NCI-H526 (cell line): ENCODE measurements at regions not wholly inside any gene's neighbourhood (a gene's known extent, or its start where the extent isn't known, plus 50 kb on each side); places are given as distances from the start of the nearest gene placed in this dataset.
A peak's percentile ranks its signal among the peaks of the same experiment; 100 is the strongest.
"Not testable (repeated sequence)": the region's sequence is repeated elsewhere in the genome, so short reads cannot be mapped to it uniquely, and the experiment has no call there.

ENCODE experiments used
- DNase-seq, 2 experiments: peaks; one replicate each; lab custom pipeline; 2025; lab: John Stamatoyannopoulos, UW

GRCh38 chr7:13198727-13199126 is 511.3 kb downstream of the ARL4A start:
- DNase-seq: no peak

GRCh38 chr7:13201628-13202027 is 514.2 kb downstream of the ARL4A start:
- DNase-seq: no peak

GRCh38 chr7:13217768-13218167 is 530.3 kb downstream of the ARL4A start:
- DNase-seq: no peak

GRCh38 chr7:13225068-13225467 is 537.6 kb downstream of the ARL4A start:
- DNase-seq: no peak

GRCh38 chr7:13226385-13226784 is 539.0 kb downstream of the ARL4A start:
- no peak for DNase-seq

GRCh38 chr7:13231216-13231615 is 543.8 kb downstream of the ARL4A start:
- no peak for DNase-seq

- no peak for DNase-seq
These were observed 548.0 kb downstream of the ARL4A start for GRCh38 chr7:13235436-13235835.

- no peak for DNase-seq
These were observed 548.6 kb downstream of the ARL4A start for GRCh38 chr7:13236026-13236425.

- DNase-seq: no peak
These were observed 552.9 kb downstream of the ARL4A start for GRCh38 chr7:13240349-13240748.

GRCh38 chr7:13241416-13241815 is 554.0 kb downstream of the ARL4A start:
- DNase-seq: no peak

GRCh38 chr7:13257661-13258060 is 570.2 kb downstream of the ARL4A start:
- no peak for DNase-seq

- DNase-seq: no peak
These were observed 571.0 kb downstream of the ARL4A start for GRCh38 chr7:13258386-13258785.

GRCh38 chr7:13259930-13260329 is 572.5 kb downstream of the ARL4A start:
- DNase-seq: no peak

- DNase-seq: peak; percentile 14 to 20
These were observed 575.6 kb downstream of the ARL4A start for GRCh38 chr7:13262929-13263530.

- DNase-seq: no peak
These were observed 577.8 kb downstream of the ARL4A start for GRCh38 chr7:13265271-13265670.

- DNase-seq: not testable (repeated sequence)
These were observed 586.8 kb downstream of the ARL4A start for GRCh38 chr7:13274205-13274604.

GRCh38 chr7:13276977-13277376 is 589.5 kb downstream of the ARL4A start:
- DNase-seq: no peak

- DNase-seq: no peak
These were observed 590.6 kb downstream of the ARL4A start for GRCh38 chr7:13278020-13278419.

GRCh38 chr7:13279854-13280435 is 592.5 kb downstream of the ARL4A start:
- DNase-seq: peak in 1 of 2 experiments; percentile 42

- DNase-seq: no peak
These were observed 595.0 kb downstream of the ARL4A start for GRCh38 chr7:13282377-13282980.

- DNase-seq: no peak
These were observed 599.5 kb downstream of the ARL4A start for GRCh38 chr7:13286916-13287315.

GRCh38 chr7:13288516-13288915 is 601.1 kb downstream of the ARL4A start:
- no peak for DNase-seq

GRCh38 chr7:13290975-13291374 is 603.5 kb downstream of the ARL4A start:
- DNase-seq: no peak
